ENCODE measurements at regions not wholly inside any gene's neighbourhood (a gene's known extent, or its start where the extent isn't known, plus 50 kb on each side); places are given as distances from the start of the nearest gene placed in this dataset.
A peak's percentile ranks its signal among the peaks of the same experiment; 100 is the strongest.

DNA sequence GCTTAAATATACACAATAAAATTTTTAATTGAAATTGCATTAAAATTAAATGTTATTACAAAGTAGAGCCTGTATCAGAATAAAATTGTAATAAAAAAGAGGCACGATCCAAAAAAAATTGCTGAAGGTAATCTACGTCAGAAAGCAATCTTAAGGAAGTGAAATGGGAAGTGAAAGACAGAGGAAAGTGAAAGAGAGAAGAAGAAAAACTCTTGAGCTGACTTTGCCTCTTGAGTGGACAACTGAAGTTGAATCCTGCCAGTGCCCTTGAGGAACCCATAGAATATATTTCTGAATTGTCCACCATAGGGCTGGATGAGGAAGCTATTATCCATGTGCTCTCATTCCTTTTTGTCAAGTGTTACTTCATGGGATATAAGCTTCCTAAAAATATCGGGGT, 285.1 kb upstream of the STAC start:
- Histone ChIP-seq H3K36me3 (ENCODE audit: control insufficient read depth, insufficient read depth, low read length) (no peaks in the 10 kb centered on the region), H3K27me3 (ENCODE audit: control insufficient read depth, insufficient read depth, low read length) (no peaks in the 10 kb centered on the region), H3K4me3 (ENCODE audit: low read depth, low read length) (no peak overlapping the region)
- TF ChIP-seq, protein P1, sequence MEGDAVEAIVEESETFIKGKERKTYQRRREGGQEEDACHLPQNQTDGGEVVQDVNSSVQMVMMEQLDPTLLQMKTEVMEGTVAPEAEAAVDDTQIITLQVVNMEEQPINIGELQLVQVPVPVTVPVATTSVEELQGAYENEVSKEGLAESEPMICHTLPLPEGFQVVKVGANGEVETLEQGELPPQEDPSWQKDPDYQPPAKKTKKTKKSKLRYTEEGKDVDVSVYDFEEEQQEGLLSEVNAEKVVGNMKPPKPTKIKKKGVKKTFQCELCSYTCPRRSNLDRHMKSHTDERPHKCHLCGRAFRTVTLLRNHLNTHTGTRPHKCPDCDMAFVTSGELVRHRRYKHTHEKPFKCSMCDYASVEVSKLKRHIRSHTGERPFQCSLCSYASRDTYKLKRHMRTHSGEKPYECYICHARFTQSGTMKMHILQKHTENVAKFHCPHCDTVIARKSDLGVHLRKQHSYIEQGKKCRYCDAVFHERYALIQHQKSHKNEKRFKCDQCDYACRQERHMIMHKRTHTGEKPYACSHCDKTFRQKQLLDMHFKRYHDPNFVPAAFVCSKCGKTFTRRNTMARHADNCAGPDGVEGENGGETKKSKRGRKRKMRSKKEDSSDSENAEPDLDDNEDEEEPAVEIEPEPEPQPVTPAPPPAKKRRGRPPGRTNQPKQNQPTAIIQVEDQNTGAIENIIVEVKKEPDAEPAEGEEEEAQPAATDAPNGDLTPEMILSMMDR (IDR thresholded peaks at IDR 0.05; ENCODE audit: insufficient read depth, low read depth, low read length) = no peak
- POLR2A ChIA-PET = no interaction called here
- CTCF ChIA-PET = interaction anchor here (1.7 kb wide), 1 partner anchor 16 kb away, joined by 4 read pairs; no protein-coding TSS in a partner anchor
- DNase-seq (ENCODE audit: low read depth) = no peak

DNA sequence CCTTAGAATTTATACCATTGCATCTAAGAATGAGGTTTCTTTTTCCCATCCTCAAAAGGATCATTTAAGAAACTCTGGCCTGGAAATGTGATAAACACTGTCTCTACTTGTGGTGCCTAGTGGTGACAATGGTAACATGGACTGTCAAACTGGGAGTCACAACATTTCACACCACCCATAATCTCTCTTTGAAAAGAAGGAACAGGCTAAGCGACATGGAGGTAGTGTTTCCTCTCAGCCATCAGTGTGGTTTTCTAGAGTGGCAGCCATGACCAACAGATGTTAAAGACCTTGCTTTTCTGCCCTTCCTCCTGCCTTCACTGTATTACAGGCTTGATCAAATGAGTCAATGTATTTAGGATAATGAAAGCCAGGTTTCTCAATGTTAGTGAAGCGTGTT, 283.1 kb upstream of the STAC start:
- ChIA-PET POLR2A (no interaction called here), CTCF (no interaction called here)
- no peaks in the 10 kb centered on the region for H3K36me3 ChIP-seq (ENCODE audit: control insufficient read depth, insufficient read depth, low read length)
- no peak for DNase-seq (ENCODE audit: low read depth)
- H3K27me3 ChIP-seq (ENCODE audit: control insufficient read depth, insufficient read depth, low read length) = no peaks in the 10 kb centered on the region
- TF ChIP-seq, protein P1 (IDR thresholded peaks at IDR 0.05; ENCODE audit: insufficient read depth, low read depth, low read length) = no peak
- no peak overlapping the region for H3K4me3 ChIP-seq (ENCODE audit: low read depth, low read length)

DNA sequence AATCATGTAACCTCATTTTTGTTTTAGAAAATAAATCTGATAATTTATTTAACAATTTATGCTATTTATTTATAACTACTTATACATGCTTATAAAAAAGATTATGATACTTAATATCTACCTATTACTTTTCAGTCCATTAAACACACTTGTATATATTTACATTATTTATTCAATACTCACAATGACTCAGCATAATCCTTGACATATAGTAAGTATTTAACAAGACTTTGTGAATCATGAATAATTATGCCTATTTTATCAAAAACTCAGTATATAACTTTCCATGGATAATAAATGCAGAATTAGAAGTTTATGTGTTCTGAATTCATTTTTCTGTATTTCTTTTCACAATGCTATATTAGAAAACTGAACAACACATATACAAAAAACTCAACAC, 266.0 kb upstream of the STAC start:
- Histone ChIP-seq H3K27me3 (ENCODE audit: control insufficient read depth, insufficient read depth, low read length) (no peaks in the 10 kb centered on the region), H3K4me3 (ENCODE audit: low read depth, low read length) (no peak overlapping the region), H3K36me3 (ENCODE audit: control insufficient read depth, insufficient read depth, low read length) (no peaks in the 10 kb centered on the region)
- CTCF ChIA-PET = interaction anchor here (1.6 kb wide), 1 partner anchor 9 kb away, joined by 16 read pairs; no protein-coding TSS in a partner anchor
- POLR2A ChIA-PET = no interaction called here
- DNase-seq (ENCODE audit: low read depth) = no peak
- TF ChIP-seq, protein P1 (IDR thresholded peaks at IDR 0.05; ENCODE audit: insufficient read depth, low read depth, low read length) = no peak

DNA sequence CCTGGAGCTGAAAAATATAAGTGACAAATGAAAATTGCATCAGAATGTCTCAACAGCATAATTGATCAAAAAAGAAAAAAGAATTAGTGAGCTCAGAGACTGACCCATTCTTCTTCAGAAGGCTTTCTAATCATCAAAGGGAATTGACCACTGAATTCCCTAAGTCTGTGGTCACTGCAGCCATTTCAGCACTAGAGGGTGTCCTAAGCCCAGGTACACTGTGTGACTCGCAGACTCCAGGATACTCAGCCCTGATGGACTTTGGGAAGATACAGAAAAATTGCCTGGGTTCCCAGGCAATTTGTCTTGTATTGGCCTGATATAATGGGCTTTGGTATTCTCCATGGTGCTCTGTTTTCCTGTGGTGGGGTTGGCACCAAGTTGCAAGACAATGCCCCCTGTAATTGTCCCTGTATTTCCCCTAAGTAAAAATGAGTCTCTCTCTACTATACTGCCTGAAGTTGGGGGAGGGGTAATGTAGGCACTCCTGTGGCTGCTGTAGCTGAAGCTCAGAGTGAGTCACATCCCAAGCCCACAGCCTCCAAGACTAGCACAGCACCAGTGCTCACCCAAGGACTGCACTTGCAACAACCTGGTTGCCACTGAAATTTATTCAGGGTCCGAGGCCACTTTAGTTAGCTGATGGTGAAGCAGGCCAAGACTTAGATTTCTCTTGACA, 256.0 kb upstream of the STAC start:
- peak; percentile 6 for DNase-seq (ENCODE audit: low read depth)

DNA sequence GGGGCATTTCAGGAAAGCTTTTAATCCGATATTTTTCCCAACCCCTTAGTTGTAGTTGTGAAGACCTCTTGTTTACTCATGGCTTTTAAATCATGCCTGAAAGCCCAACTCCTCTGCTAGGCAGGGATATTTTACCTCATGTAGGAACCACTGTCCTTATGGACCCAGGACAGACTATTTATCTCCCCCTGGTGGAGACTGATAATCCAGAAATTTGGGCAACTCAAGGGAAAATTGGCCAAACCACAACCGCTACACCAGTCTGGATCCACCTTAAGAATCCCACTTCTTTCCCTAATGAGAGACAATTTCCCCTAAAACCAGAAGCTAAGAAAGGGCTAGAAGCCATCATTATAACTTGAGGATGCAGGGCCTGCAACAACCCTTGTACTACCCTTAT, 248.1 kb upstream of the STAC start:
- Histone ChIP-seq H3K36me3 (ENCODE audit: control insufficient read depth, insufficient read depth, low read length) (no peaks in the 10 kb centered on the region), H3K4me3 (ENCODE audit: low read depth, low read length) (no peak overlapping the region), H3K27me3 (ENCODE audit: control insufficient read depth, insufficient read depth, low read length) (no peaks in the 10 kb centered on the region)
- TF ChIP-seq, protein P1 (IDR thresholded peaks at IDR 0.05; ENCODE audit: insufficient read depth, low read depth, low read length) = no peak
- DNase-seq (ENCODE audit: low read depth) = no peak
- CTCF ChIA-PET = interaction anchor here (0.7 kb wide), 1 partner anchor 16 kb away, joined by 3 read pairs; no protein-coding TSS in a partner anchor
- POLR2A ChIA-PET = no interaction called here

More for the DNA sequence above, 256.0 kb upstream of the STAC start:
- Histone ChIP-seq H3K36me3 (ENCODE audit: control insufficient read depth, insufficient read depth, low read length) (no peaks in the 10 kb centered on the region), H3K4me3 (ENCODE audit: low read depth, low read length) (no peak overlapping the region), H3K27me3 (ENCODE audit: control insufficient read depth, insufficient read depth, low read length) (no peaks in the 10 kb centered on the region)
- CTCF ChIA-PET = interaction anchor here (0.6 to 2.4 kb wide), 13 partner anchors 11 to 580 kb away, joined by 3 to 16 read pairs (median 3); no protein-coding TSS in a partner anchor
- POLR2A ChIA-PET = no interaction called here
- TF ChIP-seq, protein P1 (IDR thresholded peaks at IDR 0.05; ENCODE audit: insufficient read depth, low read depth, low read length) = peak; percentile 80
